ENCODE measurements at regions not wholly inside any gene's neighbourhood (a gene's known extent, or its start where the extent isn't known, plus 50 kb on each side); places are given as distances from the start of the nearest gene placed in this dataset.
"Not testable (repeated sequence)": the region's sequence is repeated elsewhere in the genome, so short reads cannot be mapped to it uniquely, and the experiment has no call there.

DNA sequence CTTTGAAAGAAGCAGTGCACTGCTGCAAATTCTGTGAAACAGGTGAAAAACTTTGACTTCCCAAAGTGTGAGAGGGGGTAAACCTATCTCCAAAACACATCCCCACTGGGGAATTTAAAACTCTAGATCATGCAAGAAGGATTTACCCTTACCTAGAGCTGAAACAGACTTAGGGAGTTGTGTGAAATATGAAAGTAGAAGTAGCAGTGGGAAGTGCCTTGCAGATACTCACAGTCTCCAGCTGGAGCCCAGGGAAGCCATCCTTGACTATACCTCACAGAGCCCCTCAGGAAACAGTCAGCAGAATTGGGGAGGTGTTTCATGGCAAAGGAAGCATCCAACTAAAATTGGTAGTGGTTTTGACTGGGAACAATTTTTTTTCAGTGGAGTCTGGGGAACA is 185.5 kb downstream of the ZFY start:
- TF ChIP-seq FOXJ3 (CRISPR knock-in tag; IDR thresholded peaks at IDR 0.05; ENCODE audit: borderline replicate concordance); SP5 (CRISPR knock-in tag; IDR thresholded peaks at IDR 0.05; ENCODE audit: borderline replicate concordance, low read depth); HNRNPLL (IDR thresholded peaks at IDR 0.05; ENCODE audit: low read depth, low read length, poor library complexity, severe bottlenecking); POLR2A (IDR thresholded peaks at IDR 0.05; ENCODE audit: insufficient read depth in 1 of 2, low read depth in 2 of 2, low read length in 2 of 2); PTBP1 (IDR thresholded peaks at IDR 0.05; ENCODE audit: low read depth, low read length, poor library complexity, severe bottlenecking); ZNF263 (CRISPR knock-in tag; IDR thresholded peaks at IDR 0.05); ZNF775 (CRISPR knock-in tag; IDR thresholded peaks at IDR 0.05; ENCODE audit: borderline replicate concordance); JUNB (CRISPR knock-in tag; IDR thresholded peaks at IDR 0.05; ENCODE audit: borderline replicate concordance): not testable (repeated sequence)
- TF ChIP-seq, protein P1, sequence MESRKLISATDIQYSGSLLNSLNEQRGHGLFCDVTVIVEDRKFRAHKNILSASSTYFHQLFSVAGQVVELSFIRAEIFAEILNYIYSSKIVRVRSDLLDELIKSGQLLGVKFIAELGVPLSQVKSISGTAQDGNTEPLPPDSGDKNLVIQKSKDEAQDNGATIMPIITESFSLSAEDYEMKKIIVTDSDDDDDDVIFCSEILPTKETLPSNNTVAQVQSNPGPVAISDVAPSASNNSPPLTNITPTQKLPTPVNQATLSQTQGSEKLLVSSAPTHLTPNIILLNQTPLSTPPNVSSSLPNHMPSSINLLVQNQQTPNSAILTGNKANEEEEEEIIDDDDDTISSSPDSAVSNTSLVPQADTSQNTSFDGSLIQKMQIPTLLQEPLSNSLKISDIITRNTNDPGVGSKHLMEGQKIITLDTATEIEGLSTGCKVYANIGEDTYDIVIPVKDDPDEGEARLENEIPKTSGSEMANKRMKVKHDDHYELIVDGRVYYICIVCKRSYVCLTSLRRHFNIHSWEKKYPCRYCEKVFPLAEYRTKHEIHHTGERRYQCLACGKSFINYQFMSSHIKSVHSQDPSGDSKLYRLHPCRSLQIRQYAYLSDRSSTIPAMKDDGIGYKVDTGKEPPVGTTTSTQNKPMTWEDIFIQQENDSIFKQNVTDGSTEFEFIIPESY (CRISPR knock-in tag; IDR thresholded peaks at IDR 0.05): not testable (repeated sequence)
- TF ChIP-seq, protein P2, sequence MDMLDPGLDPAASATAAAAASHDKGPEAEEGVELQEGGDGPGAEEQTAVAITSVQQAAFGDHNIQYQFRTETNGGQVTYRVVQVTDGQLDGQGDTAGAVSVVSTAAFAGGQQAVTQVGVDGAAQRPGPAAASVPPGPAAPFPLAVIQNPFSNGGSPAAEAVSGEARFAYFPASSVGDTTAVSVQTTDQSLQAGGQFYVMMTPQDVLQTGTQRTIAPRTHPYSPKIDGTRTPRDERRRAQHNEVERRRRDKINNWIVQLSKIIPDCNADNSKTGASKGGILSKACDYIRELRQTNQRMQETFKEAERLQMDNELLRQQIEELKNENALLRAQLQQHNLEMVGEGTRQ (IDR thresholded peaks at IDR 0.05; ENCODE audit: low read depth, low read length): not testable (repeated sequence)
- TF ChIP-seq, protein P2 (CRISPR knock-in tag; IDR thresholded peaks at IDR 0.05; ENCODE audit: borderline replicate concordance): not testable (repeated sequence)
